Right cardiac atrium (tissue), 5 donors: ENCODE measurements at regions not wholly inside any gene's neighbourhood (a gene's known extent, or its start where the extent isn't known, plus 50 kb on each side); places are given as distances from the start of the nearest gene placed in this dataset.

Source experiments
- ATAC-seq, 2 donors: fragments of 200-7000 bp; cut with Tn5 transposase; one replicate each; pipeline versions ENCODE4 v1.8.0 to v1.9.1; 2020; ENCODE audit warnings: moderate library complexity in 2 of 2, mild to moderate bottlenecking in 1 of 2
- DNase-seq, 3 donors: peaks; one replicate each; pipeline ENCODE4 v3.0.0-alpha.2; 2020
- H3K27ac ChIP-seq: one replicate; pipeline ENCODE4 v1.5.1; 2013; ENCODE audit warnings: mild to moderate bottlenecking, low read length, control low read depth, moderate library complexity
- H3K27me3 ChIP-seq: one replicate; pipeline ENCODE4 v1.6.1; 2013; ENCODE audit not compliant: control insufficient read depth, insufficient read depth
- H3K4me1 ChIP-seq: one replicate; pipeline ENCODE4 v1.6.1; 2013; ENCODE audit warnings: low read length; ENCODE audit not compliant: control insufficient read depth, insufficient read depth
- H3K4me3 ChIP-seq: one replicate; pipeline ENCODE4 v1.5.1; 2013; ENCODE audit warnings: low read length, control low read depth
- H3K9me3 ChIP-seq: one replicate; pipeline ENCODE4 v1.6.1; 2013; ENCODE audit warnings: low read length; ENCODE audit not compliant: control insufficient read depth
- WGBS: extraction: QIAGEN DNeasy Blood & Tissue Kit; methylation state at CpG from one replicate; pipeline ENCODE4 v1.1.7; 2013; 5-methylcytosine and 5-hydroxymethylcytosine counted together
- intact Hi-C, 4 donors: fragments of 100-400 bp; cut with DNase I; formaldehyde crosslinking; loops; one replicate each; pipeline versions ENCODE4 v1.11.0 to v1.14.0; 2022 to 2023
- donor health status: healthy with polysubstance abuse.
- donor health status: DM: no; HTN: yes; CAD: no.
- donor health status: DM: no; HTN: no; CAD: no.
- donor health status: DM: no; HTN: yes; CAD: no; lungs with severe emphysema.
- donor health status: DM: yes; HTN: yes; CAD: no.

- H3K4me3 ChIP-seq = no peak overlapping the region
- WGBS = 97% methylated on average over 5 of the region's 5 CpGs
- ATAC-seq = no peak
- H3K27me3 ChIP-seq = no peaks in the 10 kb centered on the region
- H3K27ac ChIP-seq = no peak overlapping the region
- no peaks in the 10 kb centered on the region for H3K4me1 ChIP-seq
- H3K9me3 ChIP-seq = no peaks in the 10 kb centered on the region
- no peak for DNase-seq
- intact Hi-C loops = no loop called here
These were observed 111.1 kb downstream of the CDC42EP3 start for GRCh38 chr2:37560241-37560848.

GRCh38 chr2:37560863-37561614 is 110.4 kb downstream of the CDC42EP3 start:
- ATAC-seq (no peak), DNase-seq (no peak)
- intact Hi-C loops = no loop called here
- no peak overlapping the region for H3K4me3 ChIP-seq
- WGBS = 78% methylated on average over 4 of the region's 4 CpGs
- no peak overlapping the region for H3K27ac ChIP-seq
- H3K9me3 ChIP-seq = no peaks in the 10 kb centered on the region
- no peaks in the 10 kb centered on the region for H3K27me3 ChIP-seq
- no peaks in the 10 kb centered on the region for H3K4me1 ChIP-seq

- Histone ChIP-seq H3K4me1 (no peaks in the 10 kb centered on the region), H3K9me3 (no peaks in the 10 kb centered on the region), H3K27me3 (no peaks in the 10 kb centered on the region), H3K4me3 (no peak overlapping the region), H3K27ac (no peak overlapping the region)
- ATAC-seq = peak in 1 of 2 donors; percentile 72
- intact Hi-C loops = no loop called here
- DNase-seq = no peak
- 53% methylated on average over 5 of the region's 5 CpGs for WGBS
These were observed 109.5 kb downstream of the CDC42EP3 start for GRCh38 chr2:37561615-37562569.

GRCh38 chr2:37563375-37564015 is 107.9 kb downstream of the CDC42EP3 start:
- DNase-seq = no peak
- no peaks in the 10 kb centered on the region for H3K4me1 ChIP-seq
- no peaks in the 10 kb centered on the region for H3K27me3 ChIP-seq
- intact Hi-C loops = no loop called here
- ATAC-seq = no peak
- H3K4me3 ChIP-seq = no peak overlapping the region
- H3K27ac ChIP-seq = no peak overlapping the region
- 74% methylated on average over 6 of the region's 6 CpGs for WGBS
- no peaks in the 10 kb centered on the region for H3K9me3 ChIP-seq

- Histone ChIP-seq H3K4me3 (no peak overlapping the region), H3K9me3 (no peaks in the 10 kb centered on the region), H3K27ac (no peak overlapping the region), H3K27me3 (no peaks in the 10 kb centered on the region), H3K4me1 (no peaks in the 10 kb centered on the region)
- 84% methylated on average over 7 of the region's 7 CpGs for WGBS
- DNase-seq (no peak), ATAC-seq (no peak)
- intact Hi-C loops = no loop called here
These were observed 107.1 kb downstream of the CDC42EP3 start for GRCh38 chr2:37564356-37564755.

GRCh38 chr2:37566517-37566981 is 104.9 kb downstream of the CDC42EP3 start:
- no peak for DNase-seq
- H3K9me3 ChIP-seq = no peaks in the 10 kb centered on the region
- 56% methylated on average over 5 of the region's 5 CpGs for WGBS
- intact Hi-C loops = no loop called here
- H3K4me3 ChIP-seq = no peak overlapping the region
- peak in 1 of 2 donors; percentile 14 for ATAC-seq
- H3K4me1 ChIP-seq = no peaks in the 10 kb centered on the region
- H3K27me3 ChIP-seq = no peaks in the 10 kb centered on the region
- H3K27ac ChIP-seq = no peak overlapping the region

- Histone ChIP-seq H3K27ac (no peak overlapping the region), H3K4me3 (no peak overlapping the region), H3K4me1 (no peaks in the 10 kb centered on the region), H3K27me3 (no peaks in the 10 kb centered on the region), H3K9me3 (no peaks in the 10 kb centered on the region)
- ATAC-seq (no peak), DNase-seq (no peak)
- WGBS = 81% methylated on average over 2 of the region's 2 CpGs
- intact Hi-C loops = no loop called here
These were observed 102.9 kb downstream of the CDC42EP3 start for GRCh38 chr2:37568565-37568964.

GRCh38 chr2:37569131-37569823 is 102.2 kb downstream of the CDC42EP3 start:
- H3K27ac ChIP-seq = no peak overlapping the region
- ATAC-seq = no peak

GRCh38 chr2:37569986-37570679 is 101.3 kb downstream of the CDC42EP3 start:
- intact Hi-C loops = no loop called here
- no peaks in the 10 kb centered on the region for H3K4me1 ChIP-seq
- H3K27ac ChIP-seq = no peak overlapping the region
- WGBS = 63% methylated on average over 3 of the region's 3 CpGs
- no peak for DNase-seq
- no peaks in the 10 kb centered on the region for H3K9me3 ChIP-seq
- no peak for ATAC-seq
- no peak overlapping the region for H3K4me3 ChIP-seq
- H3K27me3 ChIP-seq = no peaks in the 10 kb centered on the region

More at GRCh38 chr2:37569131-37569823, 102.2 kb downstream of the CDC42EP3 start:
- Histone ChIP-seq H3K27me3 (no peaks in the 10 kb centered on the region), H3K4me3 (no peak overlapping the region), H3K4me1 (no peaks in the 10 kb centered on the region), H3K9me3 (no peaks in the 10 kb centered on the region)
- DNase-seq = no peak
- 56% methylated on average over 2 of the region's 2 CpGs for WGBS
- intact Hi-C loops = no loop called here
